ENCODE measurements at regions not wholly inside any gene's neighbourhood (a gene's known extent, or its start where the extent isn't known, plus 50 kb on each side); places are given as distances from the start of the nearest gene placed in this dataset.
"Not testable (repeated sequence)": the region's sequence is repeated elsewhere in the genome, so short reads cannot be mapped to it uniquely, and the experiment has no call there.

DNA sequence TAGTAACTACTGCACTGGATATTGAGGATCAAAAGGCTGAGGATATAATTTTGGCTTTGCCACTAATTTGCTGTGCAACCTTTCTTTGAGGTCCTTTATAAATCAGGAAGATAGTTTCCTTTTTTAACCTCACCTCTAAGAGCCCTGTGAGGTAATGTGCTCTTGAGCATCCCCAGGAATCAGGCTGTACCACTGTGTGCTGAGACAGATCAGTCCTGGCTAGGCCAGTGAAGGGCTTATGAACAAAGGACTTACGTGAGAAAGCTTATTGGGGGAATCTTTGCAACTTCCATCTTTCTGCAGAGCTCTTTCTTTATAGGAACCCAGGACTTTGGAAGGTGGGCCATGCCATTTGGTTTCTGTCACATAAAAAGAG lies 188.9 kb downstream of the SIPA1L2 start:
- DNase-seq: no peak

DNA sequence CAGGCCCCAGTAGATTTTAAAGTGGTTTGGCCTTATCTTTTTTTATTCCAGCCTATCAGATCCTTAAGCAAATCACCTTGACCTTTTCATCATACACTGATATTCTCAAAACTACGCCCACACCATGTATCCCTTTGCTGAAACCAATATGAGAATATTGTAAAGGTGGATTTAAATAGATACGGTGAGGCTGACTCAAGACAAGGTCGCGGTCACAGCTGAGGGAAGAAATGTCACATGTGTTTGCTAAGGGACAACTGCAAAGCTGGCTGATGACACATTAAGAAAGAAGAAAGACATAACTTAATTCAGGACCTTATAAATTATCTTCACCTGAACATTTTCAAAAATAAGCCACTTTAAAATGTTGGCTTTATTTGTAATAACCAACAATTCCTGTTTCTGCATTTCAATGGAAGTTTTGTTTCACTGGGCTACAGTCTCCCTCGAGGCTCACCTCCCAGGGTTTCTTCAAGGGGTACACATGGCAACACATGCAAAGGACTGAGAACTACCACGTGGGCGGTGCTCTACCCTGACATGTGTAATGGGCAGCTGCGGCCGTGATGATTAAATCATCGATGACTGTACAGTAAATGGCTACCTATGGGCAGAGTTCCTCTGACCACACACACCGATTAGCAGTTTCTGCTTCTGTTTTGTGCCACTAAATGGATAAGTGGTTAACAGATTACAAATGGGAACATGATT lies 189.5 kb downstream of the SIPA1L2 start:
- no peak for DNase-seq

DNA sequence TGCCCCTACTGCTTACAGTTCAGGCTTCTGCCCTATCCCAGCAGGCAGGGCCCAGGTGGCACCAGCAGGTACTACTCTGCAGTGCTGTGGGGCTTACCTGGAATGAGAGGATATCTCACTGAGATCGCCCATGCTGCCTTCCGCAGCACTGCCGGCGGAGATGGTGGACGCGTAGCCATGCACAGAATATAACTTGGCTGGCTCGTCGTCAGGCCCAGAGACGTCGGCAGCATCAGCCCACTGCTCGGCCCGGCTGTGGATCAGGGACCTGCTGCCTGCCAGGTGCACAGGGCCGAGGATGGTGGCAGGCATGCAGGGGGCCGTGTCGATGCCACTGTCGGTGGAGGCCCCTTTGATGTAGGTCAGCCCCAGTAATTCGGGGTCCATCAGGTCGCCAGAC lies 190.9 kb downstream of the SIPA1L2 start:
- no peak for DNase-seq

DNA sequence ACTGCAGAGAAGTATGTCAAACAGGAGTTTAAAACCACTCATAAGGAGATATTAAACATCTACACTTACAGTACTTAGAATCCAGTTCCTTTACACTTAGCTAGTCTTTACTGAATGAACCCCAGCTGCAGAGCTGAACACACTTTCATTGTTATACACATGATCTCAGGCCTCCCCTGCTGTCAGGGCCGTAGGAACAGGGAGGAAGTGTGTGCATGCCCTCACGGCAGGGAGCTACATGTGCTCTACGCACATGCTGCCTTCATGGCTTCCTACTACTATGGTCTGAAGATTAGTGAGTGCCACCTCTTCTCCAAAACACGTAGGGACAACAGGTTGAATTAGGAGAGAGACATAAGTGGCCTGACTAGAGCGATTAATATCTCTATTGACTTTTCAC lies 191.5 kb downstream of the SIPA1L2 start:
- no peak for DNase-seq

DNA sequence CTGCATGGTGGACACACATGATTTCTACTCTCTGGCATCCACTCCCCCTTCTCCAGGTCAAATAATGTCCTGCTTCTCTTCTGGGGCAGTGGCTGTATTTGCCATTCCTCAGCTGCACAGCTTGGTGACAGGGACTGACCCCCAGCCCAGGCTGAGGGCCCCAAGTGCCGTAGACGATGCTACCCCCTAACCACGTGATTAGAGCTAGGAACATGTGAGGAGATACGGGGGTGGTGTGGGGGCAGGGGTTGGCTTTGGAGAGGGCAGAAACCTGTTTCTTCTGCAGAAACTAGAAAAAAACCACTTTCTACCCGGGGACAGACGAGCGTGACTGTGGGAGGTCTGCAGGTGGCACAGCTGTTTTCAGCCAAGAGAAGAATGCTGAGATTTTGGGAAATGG lies 192.4 kb downstream of the SIPA1L2 start:
- no peak for DNase-seq

DNA sequence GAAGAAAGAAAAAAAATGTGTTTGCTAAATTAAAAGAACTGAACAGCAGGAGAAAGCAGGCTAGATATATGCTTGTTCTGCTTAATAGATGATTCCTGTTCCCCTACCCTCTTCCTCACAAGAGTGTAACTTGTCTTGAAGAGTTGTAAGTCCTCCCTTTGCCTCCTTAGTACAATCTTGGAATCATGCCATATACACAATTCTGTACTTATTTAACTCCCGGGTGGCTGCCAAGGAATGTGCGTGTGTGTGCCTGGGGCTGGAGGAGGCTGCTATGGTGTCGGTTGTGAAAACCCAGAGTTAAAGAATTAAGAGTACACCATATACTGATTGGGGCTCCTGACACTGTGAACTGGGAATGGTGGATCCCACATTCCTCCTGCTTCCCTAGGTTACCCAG lies 194.2 kb downstream of the SIPA1L2 start:
- no peak for DNase-seq

DNA sequence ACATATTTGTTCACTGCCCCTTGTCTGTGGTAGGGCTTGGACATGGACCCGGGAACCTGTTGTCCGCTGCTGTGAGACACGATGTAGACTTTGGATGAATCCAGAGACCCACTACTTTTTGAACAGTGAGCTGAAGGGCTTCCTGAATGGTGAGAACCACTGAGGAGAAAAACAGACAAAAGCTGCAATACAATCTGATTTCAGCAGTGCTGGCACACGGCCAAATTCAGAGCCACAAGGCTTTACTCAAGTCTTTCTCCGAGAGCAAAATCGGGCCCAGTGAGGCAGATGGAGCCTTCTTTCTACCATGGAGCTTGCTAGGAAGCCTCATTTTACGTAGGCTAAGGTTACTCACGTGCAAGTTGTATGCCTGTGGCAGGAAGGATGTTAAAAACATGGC lies 197.6 kb downstream of the SIPA1L2 start:
- peak; percentile 44 for DNase-seq

DNA sequence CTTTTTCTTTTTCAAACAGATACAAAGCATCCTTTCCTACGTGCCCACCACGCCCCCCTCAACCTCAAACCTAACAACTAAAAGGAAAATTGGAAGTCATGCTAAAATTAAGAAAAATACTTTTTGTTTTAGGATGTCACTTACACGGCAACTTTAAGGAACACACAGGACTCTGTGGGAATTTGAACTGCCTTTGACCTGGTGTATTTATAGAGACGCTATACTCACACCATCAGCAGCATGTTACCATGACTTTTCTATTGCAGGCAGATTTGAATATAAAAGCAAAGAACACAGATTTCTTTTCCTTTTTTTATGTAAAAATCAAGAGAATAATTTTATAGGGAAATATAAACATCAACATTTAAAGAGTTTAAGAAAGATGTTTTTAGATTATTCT lies 198.2 kb downstream of the SIPA1L2 start:
- DNase-seq: no peak

DNA sequence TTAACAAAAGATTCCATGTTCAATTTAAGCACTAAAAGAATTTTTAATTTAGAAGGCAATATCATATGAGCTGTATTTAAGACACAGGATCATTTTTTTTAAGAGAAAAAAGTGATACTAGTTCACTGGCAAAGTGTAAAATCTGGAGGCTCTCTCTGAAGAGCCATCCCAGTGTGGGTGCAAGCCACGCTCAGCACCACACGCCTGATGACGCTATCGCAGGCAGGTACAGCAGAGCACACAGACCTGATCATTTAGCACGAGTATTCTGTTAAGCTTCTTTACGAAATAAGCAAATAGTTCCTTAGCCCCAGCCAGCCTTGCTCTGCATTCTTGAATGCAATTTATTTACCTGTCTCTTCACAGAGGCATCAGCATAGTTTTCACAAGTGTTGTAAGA lies 198.6 kb downstream of the SIPA1L2 start:
- no peak for DNase-seq

DNA sequence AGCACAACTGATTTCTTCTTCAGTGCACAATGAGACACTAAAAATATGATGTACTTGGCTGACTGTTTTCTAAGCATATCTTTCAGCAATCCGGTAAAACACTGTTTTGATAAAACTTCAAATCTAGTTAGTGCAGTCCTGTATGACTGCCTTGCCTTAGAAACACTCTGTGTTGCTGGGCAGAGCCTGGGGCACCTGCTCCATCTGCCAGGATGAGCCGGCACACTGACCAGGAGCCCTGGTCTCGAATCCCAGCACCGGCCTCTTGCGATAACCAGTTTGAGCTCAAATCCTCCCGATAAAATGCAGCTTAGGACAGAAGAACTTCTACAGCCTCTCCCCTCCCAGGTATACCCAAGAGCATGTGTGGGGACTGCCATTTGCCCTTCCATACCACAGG lies 199.5 kb downstream of the SIPA1L2 start:
- DNase-seq: no peak

DNA sequence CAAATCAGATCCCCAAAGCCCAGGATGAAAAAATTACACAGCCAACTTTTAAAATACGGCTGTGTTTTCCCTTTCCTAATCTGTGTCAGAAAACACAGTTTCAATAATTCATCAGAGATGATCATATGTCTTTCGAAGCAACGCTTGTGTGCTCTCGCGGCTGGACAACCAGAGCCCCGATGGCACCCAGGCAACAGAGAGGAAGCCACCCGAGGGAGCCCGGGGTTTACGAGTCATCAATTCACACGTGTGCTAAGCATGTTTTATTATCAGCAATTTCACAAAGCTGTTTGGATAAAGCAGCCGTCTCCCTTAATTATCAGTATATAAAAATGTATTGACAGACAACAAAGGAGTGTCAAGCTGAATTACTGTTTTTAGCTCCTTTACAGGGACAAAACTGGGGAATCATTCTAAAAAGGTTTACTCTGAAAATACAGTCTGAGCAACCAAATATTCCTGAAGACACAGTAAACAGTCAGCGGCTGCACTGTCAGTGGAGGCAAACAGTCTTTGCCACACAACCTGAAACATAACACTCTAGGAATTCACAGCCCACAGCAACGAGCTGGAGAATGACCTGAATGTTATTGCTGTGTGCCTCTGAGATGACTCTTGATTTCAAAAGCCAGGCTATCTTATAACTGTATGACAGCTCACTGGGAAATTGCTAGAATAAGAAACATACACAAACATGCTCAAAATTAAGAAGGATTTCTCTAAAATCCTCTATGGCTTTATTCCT lies 201.0 kb downstream of the SIPA1L2 start:
- no peak for DNase-seq

DNA sequence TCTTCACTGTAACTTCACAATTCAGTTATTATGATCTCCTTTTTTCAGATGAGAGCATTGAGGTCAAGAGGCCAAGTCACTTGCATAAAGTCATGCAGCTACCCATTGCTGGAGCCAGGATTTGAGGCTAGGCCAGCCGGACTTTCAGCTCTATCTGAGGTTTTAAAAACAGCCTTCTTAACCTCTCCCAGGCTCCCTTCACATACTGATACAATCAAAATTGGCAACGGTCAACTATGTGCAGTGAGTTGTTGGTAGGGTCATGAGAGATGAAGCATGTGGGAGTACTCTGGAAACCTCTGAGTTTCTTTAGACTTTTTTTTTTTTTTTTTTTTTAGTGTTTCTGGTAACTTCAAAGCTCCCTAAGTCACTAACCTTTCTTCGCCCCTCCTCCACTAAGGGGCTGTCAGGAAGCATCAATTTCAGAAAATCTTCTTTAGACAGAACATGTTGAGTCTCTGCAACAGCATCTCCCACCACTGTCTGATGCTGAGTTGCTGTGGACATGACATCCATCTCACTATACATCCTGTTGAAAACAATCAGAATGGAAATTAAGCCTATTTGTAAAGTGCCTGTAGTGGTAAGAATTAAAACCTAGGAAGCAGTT lies 201.8 kb downstream of the SIPA1L2 start:
- DNase-seq: no peak

DNA sequence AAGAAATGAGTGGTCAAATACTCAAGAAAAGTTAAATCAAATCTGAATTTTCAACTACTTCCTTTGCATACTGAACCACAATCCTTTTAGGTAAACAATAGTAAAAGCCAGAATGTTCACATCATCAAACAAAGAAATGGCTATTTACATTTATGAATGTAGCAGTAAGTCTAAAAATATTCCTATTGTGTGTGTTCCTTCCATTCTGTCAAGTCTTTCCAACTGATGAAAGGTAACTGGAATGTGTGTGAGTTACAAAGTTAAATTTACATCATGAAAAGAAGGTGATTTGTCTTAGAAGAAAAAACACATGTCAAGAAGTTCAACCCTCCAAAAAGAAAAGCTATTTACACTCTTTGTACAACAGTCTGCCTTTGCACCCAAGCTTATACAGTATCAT lies 203.1 kb downstream of the SIPA1L2 start:
- DNase-seq: no peak

DNA sequence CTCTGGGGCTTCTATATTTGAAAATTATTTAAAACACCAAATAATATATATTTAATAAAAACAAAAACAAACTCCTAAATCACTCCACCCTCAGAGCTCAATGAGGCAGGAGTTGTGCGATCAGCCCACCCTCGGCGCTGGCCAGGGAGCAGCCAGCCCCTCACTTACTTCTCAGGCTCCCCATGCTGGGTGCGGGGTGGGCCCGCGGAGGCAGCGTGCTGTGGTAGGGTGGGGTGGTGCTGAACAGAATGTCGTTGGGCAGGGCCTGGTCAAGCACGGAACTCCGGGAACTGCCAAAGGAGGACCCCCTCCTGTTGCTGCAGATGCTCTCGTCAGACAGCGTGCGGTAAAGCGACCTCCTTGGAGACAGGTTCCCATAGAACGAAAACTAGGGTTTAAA lies 204.5 kb downstream of the SIPA1L2 start:
- DNase-seq: no peak

DNA sequence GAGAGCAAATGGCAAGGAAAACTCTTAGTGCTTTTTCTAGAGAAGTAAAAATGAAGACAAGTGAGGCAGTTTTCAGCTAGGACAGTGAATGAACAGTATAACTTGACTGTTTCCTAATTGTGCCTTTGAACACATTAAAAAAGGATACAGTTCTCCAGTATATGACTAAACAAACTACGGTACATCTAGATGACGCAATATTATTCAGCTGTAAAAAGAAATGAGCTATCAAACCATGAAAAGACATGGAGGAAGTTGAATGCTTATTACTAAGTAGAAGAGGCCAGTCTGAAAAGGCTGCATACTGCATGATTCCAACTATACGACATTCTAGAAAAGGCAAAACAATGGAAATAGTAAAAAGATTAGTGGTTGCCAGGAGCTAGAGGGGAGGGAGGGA lies 206.3 kb downstream of the SIPA1L2 start:
- no peak for DNase-seq

DNA sequence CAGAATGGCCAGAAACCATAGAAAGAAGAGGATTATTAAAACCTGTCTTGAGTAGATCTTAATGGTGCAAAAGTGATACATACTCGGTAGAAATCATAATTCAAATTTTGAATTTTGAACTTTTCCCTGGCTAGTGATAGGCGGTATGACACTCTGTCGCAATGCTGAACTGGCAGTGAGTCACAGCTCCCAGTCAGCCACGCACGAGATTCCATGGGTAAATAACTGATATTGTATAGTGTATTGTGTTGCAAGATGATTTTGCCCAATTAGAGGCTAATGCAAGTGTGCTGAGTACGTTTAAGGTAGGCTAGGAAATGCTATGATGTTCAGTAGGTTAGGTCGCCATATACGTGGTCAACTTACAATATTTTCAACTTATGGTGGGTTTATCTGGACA lies 207.0 kb downstream of the SIPA1L2 start:
- no peak for DNase-seq

DNA sequence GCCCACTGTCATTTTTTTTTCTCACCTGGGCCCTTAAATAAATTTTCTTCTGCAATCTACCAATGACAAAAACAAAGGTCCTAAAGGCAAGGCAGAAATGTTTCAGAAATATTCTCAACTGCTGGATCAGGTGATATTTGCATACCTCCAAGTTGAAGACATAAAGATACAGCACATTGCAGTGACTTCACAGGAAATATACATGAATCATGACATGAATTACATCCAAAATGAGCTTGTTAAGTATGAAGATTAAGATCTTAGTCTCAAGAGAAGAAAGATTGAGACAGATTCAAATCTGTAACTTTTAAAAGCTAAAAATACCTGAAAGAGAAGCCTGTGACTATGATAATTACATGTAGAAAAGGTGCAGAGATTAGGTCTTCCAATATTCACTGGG lies 207.8 kb downstream of the SIPA1L2 start:
- DNase-seq: no peak

DNA sequence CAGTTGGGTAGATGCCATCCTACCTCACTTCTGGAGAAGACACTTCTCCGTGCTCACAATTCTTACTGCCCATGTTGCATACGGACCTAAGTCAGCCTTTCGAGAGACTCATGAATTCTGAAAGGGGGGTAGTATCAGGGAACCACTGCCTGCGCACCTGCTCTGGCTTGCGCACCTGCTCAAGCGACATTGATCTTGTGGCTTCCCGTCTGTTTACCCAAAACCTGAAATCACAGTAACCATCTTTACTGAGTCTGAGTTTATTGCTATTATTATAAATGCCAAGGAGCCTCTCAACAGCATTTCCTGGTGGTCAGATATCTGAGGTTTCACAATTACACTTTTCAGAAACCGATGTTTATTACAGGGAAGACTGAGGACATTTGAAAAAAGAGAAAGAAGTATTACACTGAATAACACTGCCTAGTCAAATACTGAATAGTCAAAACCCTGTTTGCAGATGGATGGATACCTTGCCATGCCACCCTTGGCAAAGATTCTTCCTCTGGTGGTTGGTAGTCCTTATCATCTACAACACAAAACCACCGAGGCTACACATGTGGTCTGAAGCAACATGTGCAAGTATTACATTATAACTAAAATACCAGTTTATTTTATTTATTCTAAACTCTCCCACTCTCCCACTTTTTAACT lies 208.7 kb downstream of the SIPA1L2 start:
- DNase-seq: no peak

DNA sequence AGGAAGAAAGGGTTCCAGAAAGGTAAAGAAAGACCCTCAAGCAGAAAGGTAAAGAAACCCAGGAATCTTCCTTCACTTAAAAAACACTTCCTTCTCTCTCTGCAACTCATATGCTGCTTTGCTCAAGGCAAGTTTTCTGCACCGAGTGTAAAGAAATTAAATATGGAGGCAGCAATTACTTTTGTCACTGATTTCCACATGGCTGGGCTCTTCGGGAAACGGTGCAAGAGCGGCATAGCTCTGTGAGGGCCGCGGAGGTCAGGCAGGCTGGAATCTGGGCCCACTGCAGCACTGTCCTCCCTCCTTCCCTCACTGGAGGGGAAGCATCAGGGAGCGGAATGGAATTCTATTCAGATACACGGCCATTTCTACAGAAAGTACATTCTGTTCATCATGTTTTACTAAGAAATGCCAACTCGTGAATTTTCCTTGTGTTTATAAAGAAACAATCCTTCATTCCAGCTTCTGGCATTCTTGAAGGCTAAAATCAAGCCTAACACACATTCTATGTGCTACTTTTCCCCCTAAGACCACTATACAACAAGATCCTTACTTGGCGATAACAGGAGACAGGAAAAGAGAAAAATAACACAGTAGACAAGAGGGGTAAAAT lies 212.2 kb downstream of the SIPA1L2 start:
- no peak for DNase-seq

DNA sequence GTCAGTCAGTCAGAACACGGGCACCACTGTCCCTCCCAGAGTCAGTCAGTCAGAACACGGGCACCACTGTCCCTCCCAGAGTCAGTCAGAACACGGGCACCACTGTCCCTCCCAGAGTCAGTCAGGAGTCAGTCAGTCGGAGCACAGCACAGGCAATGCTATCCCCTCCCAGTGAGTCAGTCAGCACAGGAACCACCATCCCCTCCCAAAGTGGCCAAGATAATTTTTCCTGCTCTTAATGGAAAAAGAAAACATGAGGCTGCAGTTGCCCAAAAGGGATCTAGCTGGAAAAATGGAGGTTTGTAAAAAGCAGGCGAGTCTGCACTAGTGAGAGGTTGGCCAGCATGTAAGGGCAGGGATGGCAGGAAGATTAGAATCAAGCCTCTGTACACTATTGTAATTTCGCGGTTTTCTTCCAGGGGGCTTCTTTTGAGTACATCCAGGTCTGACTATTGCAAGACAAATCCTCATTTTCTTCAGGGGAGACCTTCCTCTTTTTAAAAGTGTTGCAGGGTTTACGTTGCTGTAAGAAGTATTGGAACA lies 213.8 kb downstream of the SIPA1L2 start:
- no peak for DNase-seq

DNA sequence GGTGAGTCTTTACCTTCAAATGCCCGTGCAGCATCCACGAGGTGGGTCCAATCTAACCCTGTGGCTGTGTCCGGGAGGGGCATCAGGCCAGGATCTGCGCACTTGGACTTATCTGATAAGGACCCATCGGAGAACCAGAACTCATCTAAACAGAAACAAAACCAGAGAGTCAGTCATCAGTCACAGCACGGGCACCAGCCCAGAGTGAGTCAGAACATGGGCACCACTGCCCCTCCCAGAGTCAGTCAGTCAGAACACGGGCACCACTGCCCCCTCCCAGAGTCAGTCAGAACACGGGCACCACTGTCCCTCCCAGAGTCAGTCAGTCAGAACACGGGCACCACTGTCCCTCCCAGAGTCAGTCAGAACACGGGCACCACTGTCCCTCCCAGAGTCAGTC lies 214.5 kb downstream of the SIPA1L2 start:
- DNase-seq: not testable (repeated sequence)

DNA sequence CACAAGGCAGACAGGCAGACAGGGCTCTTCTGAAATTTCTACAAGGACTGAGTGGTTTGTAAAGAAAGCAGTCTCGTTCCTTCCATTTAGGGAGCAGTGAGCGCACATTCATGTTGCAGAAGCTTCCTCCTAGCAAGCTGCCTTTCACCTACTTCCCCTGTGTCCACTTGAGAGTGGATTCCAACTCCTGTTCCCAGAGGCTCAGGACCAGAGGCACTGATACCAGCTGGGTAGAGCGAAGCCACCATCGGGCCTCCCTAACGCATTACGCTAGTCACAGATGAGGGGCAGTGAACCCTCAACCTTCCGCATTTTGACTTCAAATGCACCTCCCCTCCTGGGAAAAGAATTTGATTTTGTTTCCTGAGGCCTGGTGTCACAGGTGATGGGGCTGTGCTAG lies 215.8 kb downstream of the SIPA1L2 start:
- DNase-seq: no peak

DNA sequence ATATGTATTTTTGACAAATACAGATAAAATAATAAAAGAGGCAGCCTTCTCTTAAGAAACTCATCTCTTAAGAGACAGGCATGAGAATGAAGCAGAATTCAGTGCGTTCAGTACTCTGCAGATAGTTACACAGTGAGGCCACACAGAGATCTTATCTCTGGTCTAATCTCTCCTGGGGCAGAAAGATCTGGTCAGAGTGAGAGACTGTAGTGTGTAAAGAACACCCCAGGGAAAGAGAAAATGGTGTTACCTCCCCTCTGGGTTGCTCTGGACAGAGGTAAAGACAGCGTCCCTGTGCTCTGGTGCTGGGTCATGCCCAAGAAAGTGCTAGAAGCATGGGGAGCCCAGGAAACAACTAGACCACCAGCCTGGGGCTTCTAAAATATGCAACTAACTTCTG lies 216.3 kb downstream of the SIPA1L2 start:
- DNase-seq: no peak

Measured in right hindlimb (tissue), 1 donor.